Transverse colon (tissue), 3 donors: ENCODE measurements at regions not wholly inside any gene's neighbourhood (a gene's known extent, or its start where the extent isn't known, plus 50 kb on each side); places are given as distances from the start of the nearest gene placed in this dataset.

Source experiments
- POLR2A ChIP-seq: fragments of 450-650 bp; IDR thresholded peaks from one replicate; pipeline ENCODE4 v1.6.1; 2016; ENCODE audit warnings: antibody characterized with exemption, mild to moderate bottlenecking, moderate library complexity
- TF ChIP-seq, protein P1 (sequence below), 5 experiments: fragments of 200-600 bp in 3 of 5; fragments of 450-650 bp in 2 of 5; sonication (generic) in 3 of 5; IDR thresholded peaks; 1 replicate in 2 of 5; 2 replicates in 3 of 5; pipeline ENCODE4 v1.5.1; 2016 to 2017; ENCODE audit warnings: antibody characterized with exemption in 5 of 5, inconsistent platforms in 3 of 5, mild to moderate bottlenecking in 2 of 5, moderate library complexity in 1 of 5

DNA sequence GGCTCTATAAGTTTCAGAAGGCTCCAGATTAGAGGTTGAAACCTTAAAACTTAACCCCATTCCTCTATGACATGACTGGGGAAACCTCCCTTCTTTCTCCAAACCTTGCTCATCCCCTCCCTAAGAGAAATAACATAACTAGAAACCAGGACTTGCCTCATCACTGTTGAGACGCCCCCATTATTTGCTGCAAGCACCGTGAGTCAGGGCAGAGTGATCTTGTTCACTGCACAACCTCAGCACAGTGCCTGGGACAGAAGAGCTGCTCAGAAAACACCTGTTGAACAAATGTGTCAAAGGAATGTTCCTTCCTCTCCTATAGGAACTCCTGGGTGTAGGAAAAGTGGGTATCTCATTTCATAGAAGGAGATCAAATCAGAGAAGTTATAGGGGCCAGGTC lies 132.7 kb upstream of the CTAGE1 start:
- no peak for TF ChIP-seq POLR2A
- TF ChIP-seq, protein P1, sequence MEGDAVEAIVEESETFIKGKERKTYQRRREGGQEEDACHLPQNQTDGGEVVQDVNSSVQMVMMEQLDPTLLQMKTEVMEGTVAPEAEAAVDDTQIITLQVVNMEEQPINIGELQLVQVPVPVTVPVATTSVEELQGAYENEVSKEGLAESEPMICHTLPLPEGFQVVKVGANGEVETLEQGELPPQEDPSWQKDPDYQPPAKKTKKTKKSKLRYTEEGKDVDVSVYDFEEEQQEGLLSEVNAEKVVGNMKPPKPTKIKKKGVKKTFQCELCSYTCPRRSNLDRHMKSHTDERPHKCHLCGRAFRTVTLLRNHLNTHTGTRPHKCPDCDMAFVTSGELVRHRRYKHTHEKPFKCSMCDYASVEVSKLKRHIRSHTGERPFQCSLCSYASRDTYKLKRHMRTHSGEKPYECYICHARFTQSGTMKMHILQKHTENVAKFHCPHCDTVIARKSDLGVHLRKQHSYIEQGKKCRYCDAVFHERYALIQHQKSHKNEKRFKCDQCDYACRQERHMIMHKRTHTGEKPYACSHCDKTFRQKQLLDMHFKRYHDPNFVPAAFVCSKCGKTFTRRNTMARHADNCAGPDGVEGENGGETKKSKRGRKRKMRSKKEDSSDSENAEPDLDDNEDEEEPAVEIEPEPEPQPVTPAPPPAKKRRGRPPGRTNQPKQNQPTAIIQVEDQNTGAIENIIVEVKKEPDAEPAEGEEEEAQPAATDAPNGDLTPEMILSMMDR (IDR thresholded peaks at IDR 0.05) = no peak
